ENCODE measurements at regions not wholly inside any gene's neighbourhood (a gene's known extent, or its start where the extent isn't known, plus 50 kb on each side); places are given as distances from the start of the nearest gene placed in this dataset.

GRCh38 chr2:201962774-201963562 lies 70.7 kb upstream of the FZD7 start:
- TF ChIP-seq GATA2 (IDR thresholded peaks at IDR 0.05; ENCODE audit: low read depth, low read length) (no peak), GATA3 (IDR thresholded peaks at IDR 0.05; ENCODE audit: low read depth, low read length) (no peak)

- no peak for TF ChIP-seq GATA2 (IDR thresholded peaks at IDR 0.05; ENCODE audit: low read depth, low read length)
- no peak for TF ChIP-seq GATA3 (IDR thresholded peaks at IDR 0.05; ENCODE audit: low read depth, low read length)
Observed at GRCh38 chr2:201964011-201964410, 69.6 kb upstream of the FZD7 start.

- TF ChIP-seq GATA2 (IDR thresholded peaks at IDR 0.05; ENCODE audit: low read depth, low read length) (no peak), GATA3 (IDR thresholded peaks at IDR 0.05; ENCODE audit: low read depth, low read length) (no peak)
Observed at GRCh38 chr2:201964631-201965206, 68.9 kb upstream of the FZD7 start.

GRCh38 chr2:201965550-201965949 lies 68.1 kb upstream of the FZD7 start:
- TF ChIP-seq GATA3 (IDR thresholded peaks at IDR 0.05; ENCODE audit: low read depth, low read length) (no peak), GATA2 (IDR thresholded peaks at IDR 0.05; ENCODE audit: low read depth, low read length) (no peak)

- TF ChIP-seq GATA2 (IDR thresholded peaks at IDR 0.05; ENCODE audit: low read depth, low read length) (peak; percentile 36; the same call in 1 of the 2 replicates), GATA3 (IDR thresholded peaks at IDR 0.05; ENCODE audit: low read depth, low read length) (no peak)
Observed at GRCh38 chr2:201966691-201967438, 66.8 kb upstream of the FZD7 start.

GRCh38 chr2:201968050-201968449 lies 65.6 kb upstream of the FZD7 start:
- TF ChIP-seq GATA3 (IDR thresholded peaks at IDR 0.05; ENCODE audit: low read depth, low read length): no peak
- TF ChIP-seq GATA2 (IDR thresholded peaks at IDR 0.05; ENCODE audit: low read depth, low read length): no peak

- no peak for TF ChIP-seq GATA3 (IDR thresholded peaks at IDR 0.05; ENCODE audit: low read depth, low read length)
- no peak for TF ChIP-seq GATA2 (IDR thresholded peaks at IDR 0.05; ENCODE audit: low read depth, low read length)
Observed at GRCh38 chr2:201968476-201968875, 65.2 kb upstream of the FZD7 start.

GRCh38 chr2:201969241-201969937 lies 64.3 kb upstream of the FZD7 start:
- TF ChIP-seq GATA3 (IDR thresholded peaks at IDR 0.05; ENCODE audit: low read depth, low read length) (no peak), GATA2 (IDR thresholded peaks at IDR 0.05; ENCODE audit: low read depth, low read length) (no peak)

GRCh38 chr2:201969938-201970785 lies 63.5 kb upstream of the FZD7 start:
- TF ChIP-seq GATA2 (IDR thresholded peaks at IDR 0.05; ENCODE audit: low read depth, low read length) (no peak), GATA3 (IDR thresholded peaks at IDR 0.05; ENCODE audit: low read depth, low read length) (no peak)

- TF ChIP-seq GATA2 (IDR thresholded peaks at IDR 0.05; ENCODE audit: low read depth, low read length) (no peak), GATA3 (IDR thresholded peaks at IDR 0.05; ENCODE audit: low read depth, low read length) (no peak)
Observed at GRCh38 chr2:201970786-201971108, 62.9 kb upstream of the FZD7 start.

GRCh38 chr2:201971531-201972228 lies 62.0 kb upstream of the FZD7 start:
- no peak for TF ChIP-seq GATA2 (IDR thresholded peaks at IDR 0.05; ENCODE audit: low read depth, low read length)

- TF ChIP-seq GATA2 (IDR thresholded peaks at IDR 0.05; ENCODE audit: low read depth, low read length) (no peak), GATA3 (IDR thresholded peaks at IDR 0.05; ENCODE audit: low read depth, low read length) (no peak)
Observed at GRCh38 chr2:201972621-201973255, 60.9 kb upstream of the FZD7 start.

Data from SH-SY5Y (cell line).